HEK293 (cell line): ENCODE measurements at regions not wholly inside any gene's neighbourhood (a gene's known extent, or its start where the extent isn't known, plus 50 kb on each side); places are given as distances from the start of the nearest gene placed in this dataset.

Experiments
- CTCF ChIA-PET: fragments of 350-600 bp; formaldehyde crosslinking; extraction: SDS; loops from one replicate; lab custom pipeline; 2021; ENCODE audit warnings: antibody characterized with exemption; lab: Yijun Ruan, JAX
- POLR2A ChIA-PET: fragments of 300-600 bp; formaldehyde crosslinking; extraction: SDS; loops from one replicate; lab custom pipeline; 2020; ENCODE audit warnings: antibody characterized with exemption, inconsistent platforms; lab: Yijun Ruan, JAX
- H3K27ac ChIP-seq: fragments of 200-500 bp; sonication (Bioruptor generic); 2 replicates; pipeline ENCODE4 v1.5.1; 2014; ENCODE audit warnings: low read depth, low read length, control low read depth, inconsistent platforms; ENCODE audit errors: extremely low read depth
- H3K36me3 ChIP-seq, 2 experiments: fragments of 200-500 bp in 1 of 2; sonication (Bioruptor generic) in 1 of 2; 1 replicate in 1 of 2; 2 replicates in 1 of 2; pipeline ENCODE4 v1.5.1; 2014 to 2017; ENCODE audit warnings: inconsistent platforms in 2 of 2, low read length in 2 of 2; ENCODE audit not compliant: control insufficient read depth in 2 of 2, insufficient read depth in 1 of 2
- H3K4me1 ChIP-seq: fragments of 200-500 bp; sonication (Bioruptor generic); 2 replicates; pipeline ENCODE4 v1.5.1; 2014; ENCODE audit warnings: mild to moderate bottlenecking, low read length, inconsistent platforms; ENCODE audit not compliant: control insufficient read depth, insufficient read depth
- H3K4me3 ChIP-seq: 2 replicates; pipeline ENCODE4 v1.5.1; 2011; ENCODE audit warnings: low read depth, mild to moderate bottlenecking, control low read depth, low read length, moderate library complexity
- H3K9me3 ChIP-seq: fragments of 200-500 bp; sonication (Bioruptor generic); 2 replicates; pipeline ENCODE4 v1.5.1; 2014; ENCODE audit warnings: low read depth, low read length, inconsistent platforms; ENCODE audit not compliant: control insufficient read depth, insufficient read depth
- BCL11A ChIP-seq: fragments of 450-650 bp; formaldehyde crosslinking; IDR thresholded peaks from 2 replicates; pipeline ENCODE4 v1.5.1; 2016; ENCODE audit warnings: low read depth, missing biosample characterization, missing genetic modification characterization
- RBAK ChIP-seq: fragments of 450-650 bp; formaldehyde crosslinking; IDR thresholded peaks from 2 replicates; pipeline ENCODE4 v1.5.1; 2016; ENCODE audit warnings: missing biosample characterization, missing genetic modification characterization
- SCRT1 ChIP-seq: fragments of 450-650 bp; formaldehyde crosslinking; IDR thresholded peaks from 2 replicates; pipeline ENCODE4 v1.5.1; 2016; ENCODE audit warnings: missing biosample characterization, missing genetic modification characterization, borderline replicate concordance
- SP7 ChIP-seq: fragments of 450-650 bp; formaldehyde crosslinking; IDR thresholded peaks from 2 replicates; pipeline ENCODE4 v1.5.1; 2016; ENCODE audit warnings: missing biosample characterization, missing genetic modification characterization
- WT1 ChIP-seq: fragments of 450-650 bp; formaldehyde crosslinking; IDR thresholded peaks from 2 replicates; pipeline ENCODE4 v1.5.1; 2016; ENCODE audit warnings: missing biosample characterization, missing genetic modification characterization
- ZBTB17 ChIP-seq: fragments of 450-650 bp; formaldehyde crosslinking; IDR thresholded peaks from 2 replicates; pipeline ENCODE4 v1.5.1; 2016; ENCODE audit warnings: missing biosample characterization, missing genetic modification characterization
- ZBTB8A ChIP-seq: fragments of 450-650 bp; formaldehyde crosslinking; IDR thresholded peaks from 2 replicates; pipeline ENCODE4 v1.5.1; 2016; ENCODE audit warnings: missing biosample characterization, missing genetic modification characterization
- ZFHX2 ChIP-seq: fragments of 450-650 bp; formaldehyde crosslinking; conservative IDR thresholded peaks from 2 replicates; pipeline ENCODE4 v1.5.1; 2016; ENCODE audit warnings: missing biosample characterization, missing genetic modification characterization
- ZNF133 ChIP-seq: fragments of 450-650 bp; formaldehyde crosslinking; IDR thresholded peaks from 2 replicates; pipeline ENCODE4 v1.5.1; 2016; ENCODE audit warnings: missing biosample characterization, missing genetic modification characterization
- ZNF16 ChIP-seq: fragments of 450-650 bp; formaldehyde crosslinking; IDR thresholded peaks from 2 replicates; pipeline ENCODE4 v1.5.1; 2016; ENCODE audit warnings: low read depth, missing biosample characterization, missing genetic modification characterization
- ZNF175 ChIP-seq: fragments of 450-650 bp; formaldehyde crosslinking; IDR thresholded peaks from 2 replicates; pipeline ENCODE4 v1.5.1; 2016; ENCODE audit warnings: missing biosample characterization, missing genetic modification characterization
- ZNF2 ChIP-seq: fragments of 450-650 bp; formaldehyde crosslinking; IDR thresholded peaks from 2 replicates; pipeline ENCODE4 v1.5.1; 2016; ENCODE audit warnings: missing biosample characterization, missing genetic modification characterization
- ZNF292 ChIP-seq: fragments of 450-650 bp; formaldehyde crosslinking; IDR thresholded peaks from 2 replicates; pipeline ENCODE4 v1.5.1; 2016; ENCODE audit warnings: low read depth, missing biosample characterization, missing genetic modification characterization, borderline replicate concordance
- ZNF341 ChIP-seq: fragments of 450-650 bp; formaldehyde crosslinking; IDR thresholded peaks from 2 replicates; pipeline ENCODE4; 2016; ENCODE audit warnings: low read depth, missing biosample characterization, missing genetic modification characterization
- ZNF391 ChIP-seq: fragments of 450-650 bp; formaldehyde crosslinking; IDR thresholded peaks from 2 replicates; pipeline ENCODE4 v1.5.1; 2016; ENCODE audit warnings: low read depth, missing biosample characterization, missing genetic modification characterization, borderline replicate concordance
- ZNF473 ChIP-seq: fragments of 450-650 bp; formaldehyde crosslinking; IDR thresholded peaks from 2 replicates; pipeline ENCODE4 v1.5.1; 2017; ENCODE audit warnings: missing biosample characterization, missing genetic modification characterization
- ZNF48 ChIP-seq: fragments of 450-650 bp; formaldehyde crosslinking; IDR thresholded peaks from 2 replicates; pipeline ENCODE4 v1.5.1; 2016; ENCODE audit warnings: missing biosample characterization, missing genetic modification characterization
- ZNF544 ChIP-seq: fragments of 450-650 bp; formaldehyde crosslinking; IDR thresholded peaks from 2 replicates; pipeline ENCODE4 v1.5.0; 2017; ENCODE audit warnings: missing biosample characterization, missing genetic modification characterization
- ZNF610 ChIP-seq: fragments of 450-650 bp; formaldehyde crosslinking; IDR thresholded peaks from 2 replicates; pipeline ENCODE4 v1.5.1; 2016; ENCODE audit warnings: missing biosample characterization, missing genetic modification characterization, borderline replicate concordance
- ZNF629 ChIP-seq: fragments of 450-650 bp; formaldehyde crosslinking; IDR thresholded peaks from 2 replicates; pipeline ENCODE4 v1.5.1; 2017; ENCODE audit warnings: missing biosample characterization, missing genetic modification characterization
- ZNF660 ChIP-seq: fragments of 450-650 bp; IDR thresholded peaks from 2 replicates; pipeline ENCODE4 v1.5.1; 2018; ENCODE audit warnings: missing biosample characterization, mild to moderate bottlenecking, missing genetic modification characterization
- ZNF670 ChIP-seq: fragments of 450-650 bp; formaldehyde crosslinking; IDR thresholded peaks from 2 replicates; pipeline ENCODE4 v1.5.1; 2016; ENCODE audit warnings: missing biosample characterization, missing genetic modification characterization, low read depth
- ZNF791 ChIP-seq: fragments of 450-650 bp; formaldehyde crosslinking; IDR thresholded peaks from 2 replicates; pipeline ENCODE4 v1.5.1; 2016; ENCODE audit warnings: missing biosample characterization, missing genetic modification characterization
- ZNF837 ChIP-seq: fragments of 450-650 bp; formaldehyde crosslinking; IDR thresholded peaks from 2 replicates; pipeline ENCODE4 v1.5.1; 2016; ENCODE audit warnings: missing biosample characterization, missing genetic modification characterization
- ZXDB ChIP-seq: fragments of 450-650 bp; formaldehyde crosslinking; IDR thresholded peaks from 2 replicates; pipeline ENCODE4 v1.5.1; 2016; ENCODE audit warnings: missing biosample characterization, missing genetic modification characterization
- TF ChIP-seq, protein P1 (sequence below): fragments of 450-650 bp; formaldehyde crosslinking; IDR thresholded peaks from 2 replicates; pipeline ENCODE4 v1.5.1; 2017; ENCODE audit warnings: missing biosample characterization, missing genetic modification characterization
- TF ChIP-seq, protein P2 (sequence below): fragments of 450-650 bp; formaldehyde crosslinking; IDR thresholded peaks from 2 replicates; pipeline ENCODE4; 2016; ENCODE audit warnings: missing biosample characterization, missing genetic modification characterization
- TF ChIP-seq, protein P3 (sequence below): fragments of 450-650 bp; formaldehyde crosslinking; IDR thresholded peaks from 2 replicates; pipeline ENCODE4 v1.5.1; 2016; ENCODE audit warnings: missing biosample characterization, missing genetic modification characterization
- TF ChIP-seq, protein P4 (sequence below): fragments of 450-650 bp; formaldehyde crosslinking; IDR thresholded peaks from 2 replicates; pipeline ENCODE4 v1.5.1; 2016; ENCODE audit warnings: missing biosample characterization, missing genetic modification characterization

DNA sequence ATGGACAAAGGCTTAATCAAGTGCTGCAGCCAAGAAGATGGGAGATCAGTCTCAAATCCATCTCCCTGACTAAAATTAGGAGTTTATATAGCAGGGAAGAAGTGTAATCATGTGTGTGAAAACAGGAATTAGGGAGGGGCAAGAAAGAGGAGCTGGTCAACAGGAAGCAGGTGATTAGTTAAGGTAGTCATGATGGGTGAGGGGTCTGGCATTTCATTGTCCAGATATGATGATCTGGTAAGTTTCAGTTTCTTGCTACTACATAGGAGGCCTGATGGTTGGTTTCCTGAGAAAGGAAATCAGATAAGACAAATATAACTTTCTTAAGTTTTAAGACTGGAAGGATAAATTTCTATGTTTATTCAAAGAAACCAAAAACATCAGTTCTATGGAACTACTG is 455.6 kb upstream of the GRAMD2B start (continued):
- TF ChIP-seq ZNF2 (no peak), WT1 (tag by site-specific recombination) (no peak), ZNF791 (tag by site-specific recombination) (no peak), ZFHX2 (tag by site-specific recombination) (no peak), RBAK (tag by site-specific recombination) (no peak), ZNF391 (tag by site-specific recombination) (no peak), ZNF837 (tag by site-specific recombination) (no peak), BCL11A (tag by site-specific recombination) (no peak), SCRT1 (no peak), ZNF133 (tag by site-specific recombination) (no peak), ZNF16 (no peak), ZNF610 (tag by site-specific recombination) (no peak), ZXDB (tag by site-specific recombination) (no peak)
- TF ChIP-seq, protein P1, sequence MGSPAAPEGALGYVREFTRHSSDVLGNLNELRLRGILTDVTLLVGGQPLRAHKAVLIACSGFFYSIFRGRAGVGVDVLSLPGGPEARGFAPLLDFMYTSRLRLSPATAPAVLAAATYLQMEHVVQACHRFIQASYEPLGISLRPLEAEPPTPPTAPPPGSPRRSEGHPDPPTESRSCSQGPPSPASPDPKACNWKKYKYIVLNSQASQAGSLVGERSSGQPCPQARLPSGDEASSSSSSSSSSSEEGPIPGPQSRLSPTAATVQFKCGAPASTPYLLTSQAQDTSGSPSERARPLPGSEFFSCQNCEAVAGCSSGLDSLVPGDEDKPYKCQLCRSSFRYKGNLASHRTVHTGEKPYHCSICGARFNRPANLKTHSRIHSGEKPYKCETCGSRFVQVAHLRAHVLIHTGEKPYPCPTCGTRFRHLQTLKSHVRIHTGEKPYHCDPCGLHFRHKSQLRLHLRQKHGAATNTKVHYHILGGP (tag by site-specific recombination): no peak
- TF ChIP-seq, all 188 proteins: peak for 0

DNA sequence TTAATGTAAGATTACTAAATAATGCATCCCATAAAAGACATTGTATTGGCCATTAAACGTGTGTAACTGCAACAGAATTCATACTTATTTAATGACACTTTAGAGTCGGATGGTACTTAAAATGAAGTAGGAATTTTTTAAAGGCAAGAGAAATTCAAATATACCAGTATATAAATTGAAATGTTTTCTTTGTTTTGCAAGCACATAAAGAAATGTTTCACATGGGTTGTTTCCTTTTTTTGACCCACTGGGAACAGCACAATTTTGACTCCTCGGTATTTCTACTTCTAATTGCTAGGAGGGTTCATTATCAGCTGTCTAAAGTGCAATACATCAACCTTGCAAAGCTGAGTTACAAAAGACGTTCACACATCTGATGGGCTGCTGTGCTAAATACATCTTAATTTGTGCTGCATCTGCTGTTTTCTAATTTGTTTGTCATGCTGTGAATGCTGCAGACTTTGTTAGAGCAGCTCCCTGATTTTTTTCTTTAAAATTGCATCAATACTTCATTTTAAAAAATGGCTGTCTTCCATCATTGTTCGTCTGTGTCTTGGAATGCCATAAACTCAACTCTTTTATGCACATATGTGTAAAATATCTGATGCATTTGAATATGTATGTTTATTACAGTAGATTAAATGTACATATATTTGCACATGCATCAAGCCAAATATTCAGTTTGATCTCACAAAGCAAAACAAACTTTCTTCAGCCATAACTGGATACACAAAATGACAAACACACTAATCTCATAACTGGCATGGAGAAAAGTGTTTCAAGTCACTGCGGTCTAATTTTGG is 454.0 kb upstream of the GRAMD2B start:
- Histone ChIP-seq H3K4me3 (no peak overlapping the region), H3K4me1 (peaks cover 5% of the 10 kb centered on the region; the same call in 1 of the 2 replicates), H3K36me3 (no peaks in the 10 kb centered on the region), H3K27ac (no peak overlapping the region), H3K9me3 (no peaks in the 10 kb centered on the region)
- TF ChIP-seq ZNF292: no peak
- TF ChIP-seq, protein P2, sequence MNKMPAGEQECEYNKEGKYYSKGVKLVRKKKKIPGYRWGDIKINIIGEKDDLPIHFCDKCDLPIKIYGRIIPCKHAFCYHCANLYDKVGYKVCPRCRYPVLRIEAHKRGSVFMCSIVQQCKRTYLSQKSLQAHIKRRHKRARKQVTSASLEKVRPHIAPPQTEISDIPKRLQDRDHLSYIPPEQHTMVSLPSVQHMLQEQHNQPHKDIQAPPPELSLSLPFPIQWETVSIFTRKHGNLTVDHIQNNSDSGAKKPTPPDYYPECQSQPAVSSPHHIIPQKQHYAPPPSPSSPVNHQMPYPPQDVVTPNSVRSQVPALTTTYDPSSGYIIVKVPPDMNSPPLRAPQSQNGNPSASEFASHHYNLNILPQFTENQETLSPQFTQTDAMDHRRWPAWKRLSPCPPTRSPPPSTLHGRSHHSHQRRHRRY (tag by site-specific recombination): no peak
- TF ChIP-seq ZNF473: no peak
- no peak for TF ChIP-seq ZNF175 (tag by site-specific recombination)
- no peak for TF ChIP-seq ZNF670
- no peak for TF ChIP-seq ZNF48 (tag by site-specific recombination)
- no peak for TF ChIP-seq ZNF544 (tag by site-specific recombination)
- TF ChIP-seq ZBTB17 (tag by site-specific recombination): no peak
- TF ChIP-seq SP7 (tag by site-specific recombination): no peak
- no peak for TF ChIP-seq ZNF629 (tag by site-specific recombination)
- no peak for TF ChIP-seq ZNF660 (tag by site-specific recombination)
- TF ChIP-seq ZBTB8A (tag by site-specific recombination): no peak
- TF ChIP-seq ZNF341 (tag by site-specific recombination): no peak
- TF ChIP-seq, protein P3, sequence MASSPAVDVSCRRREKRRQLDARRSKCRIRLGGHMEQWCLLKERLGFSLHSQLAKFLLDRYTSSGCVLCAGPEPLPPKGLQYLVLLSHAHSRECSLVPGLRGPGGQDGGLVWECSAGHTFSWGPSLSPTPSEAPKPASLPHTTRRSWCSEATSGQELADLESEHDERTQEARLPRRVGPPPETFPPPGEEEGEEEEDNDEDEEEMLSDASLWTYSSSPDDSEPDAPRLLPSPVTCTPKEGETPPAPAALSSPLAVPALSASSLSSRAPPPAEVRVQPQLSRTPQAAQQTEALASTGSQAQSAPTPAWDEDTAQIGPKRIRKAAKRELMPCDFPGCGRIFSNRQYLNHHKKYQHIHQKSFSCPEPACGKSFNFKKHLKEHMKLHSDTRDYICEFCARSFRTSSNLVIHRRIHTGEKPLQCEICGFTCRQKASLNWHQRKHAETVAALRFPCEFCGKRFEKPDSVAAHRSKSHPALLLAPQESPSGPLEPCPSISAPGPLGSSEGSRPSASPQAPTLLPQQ (tag by site-specific recombination): no peak
- TF ChIP-seq, protein P4, sequence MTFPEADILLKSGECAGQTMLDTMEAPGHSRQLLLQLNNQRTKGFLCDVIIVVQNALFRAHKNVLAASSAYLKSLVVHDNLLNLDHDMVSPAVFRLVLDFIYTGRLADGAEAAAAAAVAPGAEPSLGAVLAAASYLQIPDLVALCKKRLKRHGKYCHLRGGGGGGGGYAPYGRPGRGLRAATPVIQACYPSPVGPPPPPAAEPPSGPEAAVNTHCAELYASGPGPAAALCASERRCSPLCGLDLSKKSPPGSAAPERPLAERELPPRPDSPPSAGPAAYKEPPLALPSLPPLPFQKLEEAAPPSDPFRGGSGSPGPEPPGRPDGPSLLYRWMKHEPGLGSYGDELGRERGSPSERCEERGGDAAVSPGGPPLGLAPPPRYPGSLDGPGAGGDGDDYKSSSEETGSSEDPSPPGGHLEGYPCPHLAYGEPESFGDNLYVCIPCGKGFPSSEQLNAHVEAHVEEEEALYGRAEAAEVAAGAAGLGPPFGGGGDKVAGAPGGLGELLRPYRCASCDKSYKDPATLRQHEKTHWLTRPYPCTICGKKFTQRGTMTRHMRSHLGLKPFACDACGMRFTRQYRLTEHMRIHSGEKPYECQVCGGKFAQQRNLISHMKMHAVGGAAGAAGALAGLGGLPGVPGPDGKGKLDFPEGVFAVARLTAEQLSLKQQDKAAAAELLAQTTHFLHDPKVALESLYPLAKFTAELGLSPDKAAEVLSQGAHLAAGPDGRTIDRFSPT (tag by site-specific recombination): no peak
- POLR2A ChIA-PET: no interaction called here
- CTCF ChIA-PET: interaction anchor here (0.7 kb wide), 1 partner anchor 266 kb away, joined by 4 read pairs; no protein-coding TSS in a partner anchor
